Spleen (tissue), 11 donors: ENCODE measurements at regions not wholly inside any gene's neighbourhood (a gene's known extent, or its start where the extent isn't known, plus 50 kb on each side); places are given as distances from the start of the nearest gene placed in this dataset.

ENCODE experiments used
- DNase-seq: peaks from one replicate; pipeline ENCODE4 v3.0.0-alpha.2; 2020
- H3K27ac ChIP-seq, 8 donors: fragments of 200-600 bp; sonication (generic) in 7 of 8; 1 replicate in 4 of 8; 2 replicates in 4 of 8; pipeline versions ENCODE4 v1.5.0 to v1.8.0; 2016 to 2021; ENCODE audit warnings: inconsistent platforms in 4 of 8, mild to moderate bottlenecking in 4 of 8, moderate library complexity in 1 of 8
- H3K27me3 ChIP-seq, 7 donors: fragments of 200-600 bp; sonication (generic) in 6 of 7; replicated peaks in 1 of 7; 1 replicate in 4 of 7; 2 replicates in 3 of 7; pipeline versions ENCODE4 v1.5.0 to v1.8.0; 2016 to 2021; ENCODE audit warnings: inconsistent platforms in 3 of 7, mild to moderate bottlenecking in 1 of 7
- H3K36me3 ChIP-seq, 6 donors: fragments of 200-600 bp; sonication (generic) in 5 of 6; 1 replicate in 4 of 6; 2 replicates in 2 of 6; pipeline versions ENCODE4 v1.5.0 to v1.8.0; 2016 to 2021; ENCODE audit warnings: inconsistent platforms in 2 of 6
- H3K4me1 ChIP-seq, 6 donors: fragments of 200-600 bp; sonication (generic) in 5 of 6; 1 replicate in 3 of 6; 2 replicates in 3 of 6; pipeline versions ENCODE4 v1.5.0 to v1.8.0; 2016 to 2021; ENCODE audit warnings: inconsistent platforms in 3 of 6
- H3K4me3 ChIP-seq, 8 donors: fragments of 200-600 bp; sonication (generic) in 7 of 8; 1 replicate in 4 of 8; 2 replicates in 4 of 8; pipeline versions ENCODE4 v1.5.0 to v1.8.0; 2016 to 2021; ENCODE audit warnings: inconsistent platforms in 4 of 8, mild to moderate bottlenecking in 4 of 8, moderate library complexity in 2 of 8
- H3K9me3 ChIP-seq, 8 donors: fragments of 200-600 bp; sonication (generic) in 7 of 8; 1 replicate in 4 of 8; 2 replicates in 4 of 8; pipeline versions ENCODE4 v1.5.0 to v1.8.0; 2016 to 2021; ENCODE audit warnings: inconsistent platforms in 4 of 8
- POLR2A ChIP-seq, 3 donors: fragments of 450-650 bp; IDR thresholded peaks; one replicate each; pipeline ENCODE4 v1.5.1; 2017; ENCODE audit warnings: antibody characterized with exemption in 3 of 3, mild to moderate bottlenecking in 1 of 3
- POLR2AphosphoS5 ChIP-seq, 3 donors: sonication (generic); formaldehyde crosslinking; IDR thresholded peaks; one replicate each; pipeline ENCODE4 v1.5.1; 2017; ENCODE audit warnings: antibody characterized with exemption in 3 of 3
- WGBS, 5 donors: extraction: QIAGEN DNeasy Blood & Tissue Kit in 3 of 5; methylation state at CpG; one replicate each; pipeline versions ENCODE4 v1.1.5 to v1.1.7; 2013 to 2018; 5-methylcytosine and 5-hydroxymethylcytosine counted together
- intact Hi-C: fragments of 100-400 bp; cut with DNase I; formaldehyde crosslinking; loops from one replicate; pipeline ENCODE4 v1.15.0; 2023; ENCODE audit warnings: low total_unique reads
- TF ChIP-seq, protein P1 (sequence below), 11 experiments: fragments of 200-600 bp in 7 of 11; fragments of 450-650 bp in 4 of 11; sonication (generic) in 4 of 11; IDR thresholded peaks in 8 of 11; conservative IDR thresholded peaks in 3 of 11; 1 replicate in 7 of 11; 2 replicates in 4 of 11; pipeline versions ENCODE4 v1.4.0 to v1.8.0; 2016 to 2021; ENCODE audit warnings: antibody characterized with exemption in 11 of 11, inconsistent platforms in 4 of 11, mild to moderate bottlenecking in 1 of 11
- donor health status: healthy with polysubstance abuse.
- donor health status: DM: no; HTN: no; CAD: no; lungs with moderate emphysema.
- donor health status: DM: no; HTN: no; CAD: no.
- donor health status: Bipolar disorder and iron deficiency.
- donor health status: healthy.
- donor health status: DM: no; HTN: no; CAD: no.
- donor health status: DM: yes; HTN: yes; CAD: no.

DNA sequence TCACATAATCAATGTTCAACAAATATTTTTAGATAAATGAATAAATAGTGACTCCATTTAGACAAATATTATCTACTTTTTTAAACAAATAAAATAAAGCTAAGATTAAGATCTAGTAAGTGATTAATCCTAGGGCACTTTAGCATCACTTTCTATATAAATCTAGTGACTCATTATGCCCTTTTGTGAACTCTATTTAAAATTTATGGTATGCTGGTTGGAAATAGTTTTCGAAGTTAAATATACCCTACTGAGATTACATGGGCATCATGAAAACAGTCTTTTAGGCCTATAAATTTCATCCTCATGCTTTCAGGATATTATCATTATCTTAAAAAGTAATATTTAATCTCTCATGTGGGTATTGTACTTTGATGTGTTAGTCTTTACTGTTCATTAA lies 140.4 kb upstream of the UFL1 start:
- no peaks in the 10 kb centered on the region for H3K36me3 ChIP-seq
- 75 to 97% (median 84%) methylated on average over 1 of the region's 1 CpG for whole genome bisulfite sequencing, 5 donors
- intact Hi-C loops, result no loop called here
- H3K9me3 ChIP-seq, result no peaks in the 10 kb centered on the region
- no peak overlapping the region for H3K4me3 ChIP-seq
- DNase-seq, result no peak
- no peak for TF ChIP-seq POLR2A (IDR thresholded peaks at IDR 0.05)
- H3K4me1 ChIP-seq, result no peaks in the 10 kb centered on the region
- H3K27me3 ChIP-seq, result no peaks in the 10 kb centered on the region
- H3K27ac ChIP-seq, result no peak overlapping the region

DNA sequence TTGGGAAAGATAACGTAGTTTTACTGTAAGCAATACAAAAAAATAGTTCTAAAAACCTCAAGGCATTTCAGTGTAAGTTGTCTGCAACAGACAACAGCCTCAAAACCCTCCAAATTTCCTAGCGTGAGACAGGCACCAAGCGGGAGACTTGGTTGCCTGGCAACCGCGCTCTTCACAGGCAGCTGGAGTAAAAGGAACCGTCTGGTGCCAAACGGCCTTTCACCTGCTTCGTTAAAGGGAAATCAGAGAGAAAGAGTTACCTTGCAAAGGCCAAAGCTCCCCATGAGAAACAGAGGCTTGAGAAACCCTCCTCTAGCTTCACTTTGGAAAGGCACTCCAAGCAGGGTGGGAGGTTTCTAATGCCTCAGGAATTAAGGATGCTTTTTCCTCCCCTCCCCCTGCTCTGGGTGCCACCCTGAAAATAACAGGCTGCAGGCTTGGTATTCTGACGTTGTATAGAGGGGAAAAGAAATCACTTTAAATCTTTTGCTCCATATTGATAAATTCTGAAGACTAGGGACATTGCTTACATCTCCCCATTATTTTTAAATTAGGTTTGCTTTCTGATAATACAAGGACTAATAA lies 129.7 kb upstream of the UFL1 start:
- TF ChIP-seq, protein P1, sequence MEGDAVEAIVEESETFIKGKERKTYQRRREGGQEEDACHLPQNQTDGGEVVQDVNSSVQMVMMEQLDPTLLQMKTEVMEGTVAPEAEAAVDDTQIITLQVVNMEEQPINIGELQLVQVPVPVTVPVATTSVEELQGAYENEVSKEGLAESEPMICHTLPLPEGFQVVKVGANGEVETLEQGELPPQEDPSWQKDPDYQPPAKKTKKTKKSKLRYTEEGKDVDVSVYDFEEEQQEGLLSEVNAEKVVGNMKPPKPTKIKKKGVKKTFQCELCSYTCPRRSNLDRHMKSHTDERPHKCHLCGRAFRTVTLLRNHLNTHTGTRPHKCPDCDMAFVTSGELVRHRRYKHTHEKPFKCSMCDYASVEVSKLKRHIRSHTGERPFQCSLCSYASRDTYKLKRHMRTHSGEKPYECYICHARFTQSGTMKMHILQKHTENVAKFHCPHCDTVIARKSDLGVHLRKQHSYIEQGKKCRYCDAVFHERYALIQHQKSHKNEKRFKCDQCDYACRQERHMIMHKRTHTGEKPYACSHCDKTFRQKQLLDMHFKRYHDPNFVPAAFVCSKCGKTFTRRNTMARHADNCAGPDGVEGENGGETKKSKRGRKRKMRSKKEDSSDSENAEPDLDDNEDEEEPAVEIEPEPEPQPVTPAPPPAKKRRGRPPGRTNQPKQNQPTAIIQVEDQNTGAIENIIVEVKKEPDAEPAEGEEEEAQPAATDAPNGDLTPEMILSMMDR (IDR thresholded peaks at IDR 0.05 in 8 of 11, conservative IDR thresholded peaks at IDR 0.05 in 3 of 11), result no peak
- TF ChIP-seq POLR2AphosphoS5 (IDR thresholded peaks at IDR 0.05), result no peak
- TF ChIP-seq POLR2A (IDR thresholded peaks at IDR 0.05), result no peak
- H3K27ac ChIP-seq, result no peak overlapping the region
- WGBS, 5 donors, result 2 to 6% (median 4%) methylated on average over 9 of the region's 9 CpGs
- DNase-seq, result no peak
- intact Hi-C loops, result no loop called here
- H3K9me3 ChIP-seq, result no peaks in the 10 kb centered on the region
- no peaks in the 10 kb centered on the region for H3K4me1 ChIP-seq
- H3K4me3 ChIP-seq, result no peak overlapping the region
- H3K27me3 ChIP-seq, result no peaks in the 10 kb centered on the region
- H3K36me3 ChIP-seq, result no peaks in the 10 kb centered on the region

DNA sequence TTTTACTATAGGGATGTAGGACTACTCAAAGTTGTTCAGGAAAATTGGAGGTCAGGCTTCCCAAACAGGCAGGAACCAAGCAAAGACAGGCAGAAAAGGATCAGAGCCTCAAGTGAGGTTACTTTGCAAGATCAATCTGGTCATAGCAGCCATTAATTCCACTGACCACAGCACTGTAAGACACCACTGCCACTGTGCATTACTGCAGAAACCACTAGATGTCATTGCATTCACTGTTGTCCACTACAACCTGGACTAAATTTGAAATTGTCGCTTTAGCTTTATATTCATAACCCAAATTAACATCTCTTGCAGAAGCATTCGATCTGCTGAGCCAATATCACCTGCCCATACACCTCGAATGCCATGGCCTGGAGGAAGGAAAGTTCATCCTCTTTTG lies 126.9 kb upstream of the UFL1 start:
- peaks cover 0 to 7% (median 0%) of the 10 kb centered on the region in 8 donors for H3K9me3 ChIP-seq
- no peaks in the 10 kb centered on the region for H3K4me1 ChIP-seq
- TF ChIP-seq POLR2A (IDR thresholded peaks at IDR 0.05), result no peak
- TF ChIP-seq, protein P1 (IDR thresholded peaks at IDR 0.05 in 8 of 11, conservative IDR thresholded peaks at IDR 0.05 in 3 of 11), result peak in 1 of 11 experiments; percentile 15
- intact Hi-C loops, result no loop called here
- no peaks in the 10 kb centered on the region for H3K27me3 ChIP-seq
- WGBS, 5 donors, result 58 to 79% (median 66%) methylated on average over 3 of the region's 3 CpGs
- H3K27ac ChIP-seq, result no peak overlapping the region
- DNase-seq, result no peak
- H3K36me3 ChIP-seq, result no peaks in the 10 kb centered on the region
- H3K4me3 ChIP-seq, result no peak overlapping the region

DNA sequence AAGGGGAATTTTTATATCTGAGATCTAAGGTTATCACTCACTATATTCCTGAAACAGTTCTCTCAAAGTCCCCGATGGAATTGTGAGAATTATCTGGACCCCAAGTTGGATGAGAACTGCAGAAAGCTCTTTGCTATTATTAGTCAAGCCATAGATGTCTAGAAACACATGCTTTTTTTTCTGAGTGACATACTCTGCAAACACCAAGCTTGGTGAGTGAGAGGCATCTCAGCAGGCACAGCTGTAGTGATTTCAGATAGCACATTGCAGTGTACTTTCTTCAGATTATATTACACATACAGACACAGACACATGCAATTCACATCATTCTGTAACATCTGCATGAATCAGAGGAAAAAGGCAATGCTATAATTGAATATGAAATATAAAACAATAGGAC lies 111.1 kb upstream of the UFL1 start:
- Histone ChIP-seq H3K4me1 (no peaks in the 10 kb centered on the region), H3K9me3 (peaks cover 0 to 4% (median 0%) of the 10 kb centered on the region in 8 donors), H3K27ac (no peak overlapping the region), H3K36me3 (no peaks in the 10 kb centered on the region), H3K27me3 (no peaks in the 10 kb centered on the region), H3K4me3 (no peak overlapping the region)
- no peak for DNase-seq
- intact Hi-C loops, result no loop called here
- TF ChIP-seq POLR2A (IDR thresholded peaks at IDR 0.05), result no peak
- no peak for TF ChIP-seq POLR2AphosphoS5 (IDR thresholded peaks at IDR 0.05)
- TF ChIP-seq, protein P1 (IDR thresholded peaks at IDR 0.05 in 8 of 11, conservative IDR thresholded peaks at IDR 0.05 in 3 of 11), result no peak
- 85 to 100% (median 93%) methylated on average over 1 of the region's 1 CpG for WGBS, 5 donors

DNA sequence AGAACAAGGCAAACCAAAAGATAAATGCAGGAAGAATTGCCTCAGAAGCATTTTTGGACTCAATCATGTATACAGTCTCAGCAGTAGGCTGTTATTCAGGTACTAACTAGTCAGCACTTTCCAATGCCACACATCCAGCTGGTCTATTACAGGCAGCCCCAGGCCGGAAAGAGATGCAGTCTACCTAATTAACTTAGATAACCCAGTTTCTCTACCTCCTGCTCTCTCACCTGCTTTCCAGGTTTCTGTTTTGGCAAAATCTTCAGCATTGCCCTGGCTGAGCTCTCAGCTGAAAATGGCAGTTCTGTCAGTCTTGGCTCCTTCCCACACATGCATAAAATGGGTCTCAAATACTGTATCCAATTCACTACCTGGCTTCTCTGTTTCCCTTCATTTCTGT lies 101.3 kb upstream of the UFL1 start:
- 59 to 86% (median 76%) methylated on average over 1 of the region's 1 CpG for WGBS, 5 donors
- Histone ChIP-seq H3K27me3 (no peaks in the 10 kb centered on the region), H3K36me3 (no peaks in the 10 kb centered on the region), H3K27ac (no peak overlapping the region), H3K4me3 (no peak overlapping the region), H3K4me1 (no peaks in the 10 kb centered on the region), H3K9me3 (peaks cover 0 to 24% (median 12%) of the 10 kb centered on the region in 8 donors)
- no peak for TF ChIP-seq POLR2A (IDR thresholded peaks at IDR 0.05)
- TF ChIP-seq, protein P1 (IDR thresholded peaks at IDR 0.05 in 8 of 11, conservative IDR thresholded peaks at IDR 0.05 in 3 of 11), result no peak
- TF ChIP-seq POLR2AphosphoS5 (IDR thresholded peaks at IDR 0.05), result no peak
- no peak for DNase-seq
- intact Hi-C loops, result no loop called here
